Fibroblast of lung (primary cell): ENCODE measurements at regions not wholly inside any gene's neighbourhood (a gene's known extent, or its start where the extent isn't known, plus 50 kb on each side); places are given as distances from the start of the nearest gene placed in this dataset.

Experiments
- DNase-seq, 2 donors: peaks; one replicate each; pipeline versions ENCODE4 v3.0.0 to v3.0.0-alpha.2; 2010; ENCODE audit warnings: low read depth in 2 of 2
- H2AFZ ChIP-seq: 2 replicates; pipeline ENCODE4 v1.5.1; 2012; ENCODE audit warnings: low read length, control low read depth, inconsistent platforms
- H3K27ac ChIP-seq: 2 replicates; pipeline ENCODE4 v1.5.1; 2011; ENCODE audit warnings: low read length, control low read depth; ENCODE audit not compliant: insufficient read depth
- H3K27me3 ChIP-seq: 2 replicates; pipeline ENCODE4 v1.5.1; 2011; ENCODE audit warnings: mild to moderate bottlenecking, low read length; ENCODE audit not compliant: control insufficient read depth, insufficient read depth
- H3K36me3 ChIP-seq: 2 replicates; pipeline ENCODE4 v1.5.1; 2011; ENCODE audit warnings: low read length; ENCODE audit not compliant: control insufficient read depth, insufficient read depth
- H3K4me1 ChIP-seq: 2 replicates; pipeline ENCODE4 v1.5.1; 2011; ENCODE audit warnings: low read length; ENCODE audit not compliant: control insufficient read depth, insufficient read depth; ENCODE audit errors: extremely low read depth
- H3K4me2 ChIP-seq: 2 replicates; pipeline ENCODE4 v1.5.1; 2011; ENCODE audit warnings: low read length, control low read depth; ENCODE audit not compliant: insufficient read depth; ENCODE audit errors: extremely low read depth
- H3K4me3 ChIP-seq, 4 experiments: fragments of 200-600 bp in 1 of 4; sonication (generic) in 1 of 4; replicated peaks in 1 of 4; 2 replicates each; pipeline ENCODE4 v1.5.1; 2011 to 2016; ENCODE audit warnings: low read length in 4 of 4, low read depth in 3 of 4, mild to moderate bottlenecking in 3 of 4, control low read depth in 2 of 4, inconsistent platforms in 1 of 4, mixed read lengths in 1 of 4; ENCODE audit not compliant: insufficient read depth in 1 of 4; ENCODE audit errors: control extremely low read depth in 1 of 4
- H3K79me2 ChIP-seq: 2 replicates; pipeline ENCODE4 v1.5.1; 2012; ENCODE audit warnings: mild to moderate bottlenecking, low read length, inconsistent platforms; ENCODE audit not compliant: control insufficient read depth, insufficient read depth
- H3K9ac ChIP-seq: 2 replicates; pipeline ENCODE4 v1.5.1; 2011; ENCODE audit warnings: mild to moderate bottlenecking, low read length, control low read depth; ENCODE audit not compliant: insufficient read depth
- H3K9me3 ChIP-seq: 2 replicates; pipeline ENCODE4 v1.5.1; 2012; ENCODE audit warnings: low read depth, low read length; ENCODE audit not compliant: control insufficient read depth, insufficient read depth
- H4K20me1 ChIP-seq: 2 replicates; pipeline ENCODE4 v1.5.1; 2011; ENCODE audit warnings: low read length; ENCODE audit not compliant: control insufficient read depth, insufficient read depth; ENCODE audit errors: extremely low read depth
- EZH2 ChIP-seq: IDR thresholded peaks from 2 replicates; pipeline ENCODE4 v1.5.1; 2012; ENCODE audit warnings: low read length, control low read depth, mild to moderate bottlenecking; ENCODE audit errors: missing control alignments
- TF ChIP-seq, protein P1 (sequence below), 2 donors: IDR thresholded peaks in 1 of 2; conservative IDR thresholded peaks in 1 of 2; 1 replicate in 1 of 2; 2 replicates in 1 of 2; pipeline ENCODE4 v1.5.1; 2011 to 2012; ENCODE audit warnings: low read length in 2 of 2, control low read depth in 1 of 2, inconsistent platforms in 1 of 2, low read depth in 1 of 2, mild to moderate bottlenecking in 1 of 2

DNA sequence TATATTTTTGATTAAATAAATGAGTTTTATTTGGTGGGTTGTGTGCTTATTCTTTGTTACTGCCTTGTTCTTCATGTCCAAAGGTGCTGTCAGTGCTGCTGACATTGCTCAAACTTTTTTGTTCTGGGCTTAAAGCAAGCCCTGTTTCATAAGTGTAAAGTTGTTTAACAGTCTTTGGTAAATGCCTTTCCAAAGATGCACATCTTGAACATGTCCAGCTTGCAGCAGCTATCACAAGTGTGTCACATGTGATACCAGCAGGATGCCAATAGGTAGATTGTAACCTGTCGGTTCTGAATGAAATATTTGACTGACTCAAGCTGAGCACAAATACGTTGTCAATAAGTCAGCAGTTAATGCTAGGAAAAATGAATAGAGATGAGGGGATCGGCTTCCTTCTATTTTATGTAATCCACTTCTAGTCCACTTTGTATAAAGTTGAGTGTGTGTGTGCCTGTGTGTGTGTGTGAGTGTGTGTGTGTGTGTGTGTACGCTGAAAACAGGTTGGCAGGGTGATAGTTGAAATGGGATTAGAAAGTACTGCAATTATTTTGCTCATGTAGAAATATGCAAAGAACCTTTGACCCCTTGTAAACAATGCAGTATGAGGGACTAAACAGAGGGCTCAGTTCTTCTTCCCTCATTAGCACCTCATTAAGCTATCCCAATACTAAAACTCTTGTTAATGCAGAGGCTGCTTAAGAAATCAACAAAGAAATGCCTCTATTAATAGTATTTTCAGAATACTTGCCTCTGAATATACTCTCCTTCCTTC is 986.5 kb downstream of the TUSC7 start:
- TF ChIP-seq, protein P1, sequence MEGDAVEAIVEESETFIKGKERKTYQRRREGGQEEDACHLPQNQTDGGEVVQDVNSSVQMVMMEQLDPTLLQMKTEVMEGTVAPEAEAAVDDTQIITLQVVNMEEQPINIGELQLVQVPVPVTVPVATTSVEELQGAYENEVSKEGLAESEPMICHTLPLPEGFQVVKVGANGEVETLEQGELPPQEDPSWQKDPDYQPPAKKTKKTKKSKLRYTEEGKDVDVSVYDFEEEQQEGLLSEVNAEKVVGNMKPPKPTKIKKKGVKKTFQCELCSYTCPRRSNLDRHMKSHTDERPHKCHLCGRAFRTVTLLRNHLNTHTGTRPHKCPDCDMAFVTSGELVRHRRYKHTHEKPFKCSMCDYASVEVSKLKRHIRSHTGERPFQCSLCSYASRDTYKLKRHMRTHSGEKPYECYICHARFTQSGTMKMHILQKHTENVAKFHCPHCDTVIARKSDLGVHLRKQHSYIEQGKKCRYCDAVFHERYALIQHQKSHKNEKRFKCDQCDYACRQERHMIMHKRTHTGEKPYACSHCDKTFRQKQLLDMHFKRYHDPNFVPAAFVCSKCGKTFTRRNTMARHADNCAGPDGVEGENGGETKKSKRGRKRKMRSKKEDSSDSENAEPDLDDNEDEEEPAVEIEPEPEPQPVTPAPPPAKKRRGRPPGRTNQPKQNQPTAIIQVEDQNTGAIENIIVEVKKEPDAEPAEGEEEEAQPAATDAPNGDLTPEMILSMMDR (conservative IDR thresholded peaks at IDR 0.05 in 1 of 2, IDR thresholded peaks at IDR 0.05 in 1 of 2; ENCODE audit: low read depth in 1 of 2, low read length in 2 of 2) = no peak
- no peak for TF ChIP-seq EZH2
- H4K20me1 ChIP-seq = no peaks in the 10 kb centered on the region
- no peaks in the 10 kb centered on the region for H3K79me2 ChIP-seq
- no peaks in the 10 kb centered on the region for H3K9me3 ChIP-seq
- no peak overlapping the region for H2AFZ ChIP-seq
- DNase-seq = no peak
- no peak overlapping the region for H3K9ac ChIP-seq
- H3K36me3 ChIP-seq = no peaks in the 10 kb centered on the region
- H3K4me3 ChIP-seq = no peak overlapping the region
- no peak overlapping the region for H3K27ac ChIP-seq
- no peaks in the 10 kb centered on the region for H3K4me1 ChIP-seq
- no peaks in the 10 kb centered on the region for H3K27me3 ChIP-seq
- H3K4me2 ChIP-seq = no peak overlapping the region

DNA sequence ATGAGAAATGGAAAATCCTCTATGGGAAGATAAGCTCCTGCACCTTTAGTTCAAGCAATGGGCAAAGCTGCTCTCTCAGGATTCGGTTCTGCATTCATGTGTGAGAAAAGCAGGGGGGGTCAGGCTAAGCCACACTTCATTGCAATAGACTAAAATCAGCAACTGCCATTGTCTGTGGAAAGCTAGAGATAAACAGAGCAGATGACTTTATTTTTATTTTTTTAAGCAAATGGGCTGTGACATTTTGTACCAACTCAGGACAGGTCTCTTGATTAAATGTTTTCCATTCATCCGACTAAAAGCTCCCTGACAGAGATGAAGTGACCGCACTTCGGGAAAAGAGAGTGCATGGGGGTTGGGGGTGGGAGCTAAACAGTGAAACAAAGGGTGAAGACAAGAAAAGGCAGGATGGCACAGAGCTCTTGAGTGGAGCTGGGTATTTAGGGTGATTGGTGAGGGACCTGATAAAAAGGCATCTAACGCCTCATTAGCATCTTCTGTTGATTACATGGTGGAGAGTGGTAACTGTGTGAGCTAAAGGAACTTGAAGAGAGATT is 987.4 kb downstream of the TUSC7 start:
- H3K79me2 ChIP-seq = no peaks in the 10 kb centered on the region
- no peak overlapping the region for H3K4me2 ChIP-seq
- H3K4me1 ChIP-seq = no peaks in the 10 kb centered on the region
- no peaks in the 10 kb centered on the region for H3K27me3 ChIP-seq
- H4K20me1 ChIP-seq = no peaks in the 10 kb centered on the region
- TF ChIP-seq, protein P1 (conservative IDR thresholded peaks at IDR 0.05 in 1 of 2, IDR thresholded peaks at IDR 0.05 in 1 of 2; ENCODE audit: low read depth in 1 of 2, low read length in 2 of 2) = no peak
- TF ChIP-seq EZH2 = no peak
- H3K4me3 ChIP-seq = no peak overlapping the region
- no peak for DNase-seq
- no peak overlapping the region for H3K27ac ChIP-seq
- H3K9ac ChIP-seq = no peak overlapping the region
- H2AFZ ChIP-seq = no peak overlapping the region
- no peaks in the 10 kb centered on the region for H3K9me3 ChIP-seq
- no peaks in the 10 kb centered on the region for H3K36me3 ChIP-seq

DNA sequence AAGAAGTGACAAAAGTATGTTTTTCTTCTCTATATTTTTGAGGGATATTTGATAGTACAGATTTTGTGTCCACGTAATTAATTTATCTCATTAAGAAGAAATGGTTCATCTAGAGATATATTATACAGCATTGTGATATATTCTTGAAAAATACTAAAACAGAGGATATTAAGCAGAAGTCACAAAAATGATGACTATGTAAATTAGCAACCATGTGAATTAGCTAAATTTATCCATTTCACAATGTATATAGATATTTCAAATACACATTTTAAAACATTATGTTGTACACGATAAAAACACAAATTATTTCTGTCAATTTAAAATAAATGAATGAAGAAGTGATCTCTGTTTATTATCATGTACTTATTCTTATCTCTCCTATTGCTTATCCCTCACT is 989.5 kb downstream of the TUSC7 start:
- no peaks in the 10 kb centered on the region for H3K4me1 ChIP-seq
- TF ChIP-seq, protein P1 (conservative IDR thresholded peaks at IDR 0.05 in 1 of 2, IDR thresholded peaks at IDR 0.05 in 1 of 2; ENCODE audit: low read depth in 1 of 2, low read length in 2 of 2) = no peak
- H3K4me2 ChIP-seq = no peak overlapping the region
- no peak overlapping the region for H3K27ac ChIP-seq
- H4K20me1 ChIP-seq = no peaks in the 10 kb centered on the region
- H3K79me2 ChIP-seq = no peaks in the 10 kb centered on the region
- DNase-seq = no peak
- no peak overlapping the region for H3K4me3 ChIP-seq
- no peaks in the 10 kb centered on the region for H3K36me3 ChIP-seq
- H3K9me3 ChIP-seq = no peaks in the 10 kb centered on the region
- H2AFZ ChIP-seq = no peak overlapping the region
- H3K9ac ChIP-seq = no peak overlapping the region
- H3K27me3 ChIP-seq = no peaks in the 10 kb centered on the region
